ENCODE measurements at regions not wholly inside any gene's neighbourhood (a gene's known extent, or its start where the extent isn't known, plus 50 kb on each side); places are given as distances from the start of the nearest gene placed in this dataset.

DNA sequence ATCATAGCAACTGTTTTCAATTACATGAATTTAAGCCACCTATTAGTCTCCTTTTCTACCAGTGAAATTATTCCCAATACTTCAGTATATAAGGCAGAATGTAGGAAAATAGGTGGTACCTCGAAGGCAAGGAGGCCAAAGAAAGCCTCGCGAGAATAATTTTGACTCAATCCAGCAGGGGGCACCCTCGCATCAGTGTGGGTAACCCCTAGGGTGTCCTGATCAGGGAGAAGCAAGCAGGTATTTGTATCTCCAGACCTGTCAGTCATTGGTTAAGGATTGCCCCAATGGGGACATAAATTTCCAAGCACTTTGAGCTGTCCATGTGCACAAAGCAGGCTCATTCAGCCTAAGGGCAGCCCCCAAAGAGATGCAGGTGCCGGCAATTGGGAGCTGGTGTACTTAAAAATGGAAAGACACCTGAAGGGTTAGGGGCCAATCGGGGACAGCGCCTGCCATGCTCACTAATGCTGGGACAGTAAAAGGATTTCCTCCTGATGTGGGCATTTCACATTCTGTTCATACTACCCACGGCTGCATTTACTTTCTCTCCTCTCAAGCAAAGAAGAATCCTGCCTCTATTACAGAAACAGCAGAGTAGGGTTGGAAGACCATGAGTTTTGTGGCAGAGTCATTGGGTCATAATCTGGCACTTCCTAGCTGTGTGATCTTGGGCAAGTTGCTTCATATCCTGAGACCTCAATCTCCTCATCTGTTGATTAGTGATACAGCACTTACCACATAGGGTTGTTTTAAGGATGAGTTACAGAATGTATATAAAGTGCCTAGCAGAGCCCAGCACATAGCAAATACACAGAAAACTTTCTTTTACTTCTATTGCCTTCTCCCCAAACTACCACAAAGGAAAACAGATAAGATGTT is 136.1 kb downstream of the ICOS start:
- no peak overlapping the region for H4K8ac ChIP-seq (ENCODE audit: low read length)
- no peak overlapping the region for H3K4ac ChIP-seq (ENCODE audit: low read depth in 1 of 2, low read length in 2 of 2)
- H2BK120ac ChIP-seq (ENCODE audit: low read depth, low read length), result no peak overlapping the region
- peak; percentile 3 for DNase-seq
- H3K4me1 ChIP-seq (ENCODE audit: control insufficient read depth, insufficient read depth, low read depth, low read length), result no peaks in the 10 kb centered on the region
- H4K91ac ChIP-seq (ENCODE audit: low read length), result no peak overlapping the region
- H2BK12ac ChIP-seq (ENCODE audit: low read length in 2 of 2), result no peak overlapping the region
- H3K4me2 ChIP-seq (ENCODE audit: low read length, poor library complexity, severe bottlenecking), result no peak overlapping the region
- peaks cover 1% of the 10 kb centered on the region for H3K9me3 ChIP-seq (ENCODE audit: control insufficient read depth, low read length)
- no peak overlapping the region for H2BK5ac ChIP-seq (ENCODE audit: low read depth, low read length, poor library complexity, severe bottlenecking)
- no peak overlapping the region for H3K27ac ChIP-seq (ENCODE audit: low read length, poor library complexity, severe bottlenecking)
- H3K27me3 ChIP-seq (ENCODE audit: control insufficient read depth in 1 of 2, insufficient read depth in 1 of 2, low read length in 2 of 2), result peaks cover 13 to 61% of the 10 kb centered on the region in 2 experiments
- no peak overlapping the region for H2AK5ac ChIP-seq (ENCODE audit: low read length, severe bottlenecking)
- no peak overlapping the region for H3K4me3 ChIP-seq (ENCODE audit: insufficient read depth in 1 of 2, low read depth in 1 of 2, low read length in 2 of 2)
- no peaks in the 10 kb centered on the region for H3K79me1 ChIP-seq (replicated peaks; ENCODE audit: low read length, poor library complexity, severe bottlenecking)
- no peak overlapping the region for H2AFZ ChIP-seq (ENCODE audit: low read depth, low read length)
- no peak overlapping the region for H3K14ac ChIP-seq (ENCODE audit: low read length in 2 of 2)
- H3K36me3 ChIP-seq (ENCODE audit: control insufficient read depth in 1 of 2, insufficient read depth in 2 of 2, low read depth in 1 of 2, low read length in 2 of 2), result no peaks in the 10 kb centered on the region
- no peak overlapping the region for H2BK15ac ChIP-seq (ENCODE audit: low read depth, poor library complexity, severe bottlenecking)
- H3K23ac ChIP-seq (ENCODE audit: low read length in 2 of 2), result no peak overlapping the region
- WGBS, result 66% methylated on average over 8 of the region's 8 CpGs
- no peak overlapping the region for H3K9ac ChIP-seq (ENCODE audit: low read length)
- H3K18ac ChIP-seq (ENCODE audit: low read depth in 1 of 2, low read length in 2 of 2), result no peak overlapping the region

DNA sequence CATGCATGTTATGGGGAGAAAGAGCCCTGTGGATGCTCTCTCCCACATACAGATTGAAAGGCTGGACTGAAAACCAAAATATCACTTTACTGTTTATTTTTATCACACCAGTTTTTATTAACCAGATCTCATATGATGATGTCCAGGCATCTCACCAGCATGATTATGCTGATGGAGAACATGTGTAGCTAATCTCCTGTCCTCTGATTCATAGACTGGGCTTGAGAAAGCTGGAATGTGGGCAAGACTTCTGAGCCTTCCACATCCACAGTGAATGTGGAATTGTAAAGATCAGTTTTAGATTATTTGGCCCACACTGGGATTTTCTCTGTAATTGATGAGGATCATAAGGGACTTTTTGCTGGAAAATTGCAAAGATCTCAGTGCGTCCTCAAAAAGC is 137.9 kb downstream of the ICOS start:
- Histone ChIP-seq H2BK15ac (ENCODE audit: low read depth, poor library complexity, severe bottlenecking) (no peak overlapping the region), H2BK12ac (ENCODE audit: low read length in 2 of 2) (no peak overlapping the region), H3K27ac (ENCODE audit: low read length, poor library complexity, severe bottlenecking) (no peak overlapping the region), H3K4ac (ENCODE audit: low read depth in 1 of 2, low read length in 2 of 2) (no peak overlapping the region), H3K4me2 (ENCODE audit: low read length, poor library complexity, severe bottlenecking) (no peak overlapping the region), H3K14ac (ENCODE audit: low read length in 2 of 2) (no peak overlapping the region), H4K8ac (ENCODE audit: low read length) (no peak overlapping the region), H2BK120ac (ENCODE audit: low read depth, low read length) (no peak overlapping the region), H3K27me3 (ENCODE audit: control insufficient read depth in 1 of 2, insufficient read depth in 1 of 2, low read length in 2 of 2) (peaks cover 21 to 57% of the 10 kb centered on the region in 2 experiments), H3K9me3 (ENCODE audit: control insufficient read depth, low read length) (peaks cover 3% of the 10 kb centered on the region), H4K91ac (ENCODE audit: low read length) (no peak overlapping the region), H2AK5ac (ENCODE audit: low read length, severe bottlenecking) (no peak overlapping the region), H3K4me3 (ENCODE audit: insufficient read depth in 1 of 2, low read depth in 1 of 2, low read length in 2 of 2) (no peak overlapping the region), H3K4me1 (ENCODE audit: control insufficient read depth, insufficient read depth, low read depth, low read length) (no peaks in the 10 kb centered on the region), H3K9ac (ENCODE audit: low read length) (no peak overlapping the region), H3K36me3 (ENCODE audit: control insufficient read depth in 1 of 2, insufficient read depth in 2 of 2, low read depth in 1 of 2, low read length in 2 of 2) (no peaks in the 10 kb centered on the region), H3K23ac (ENCODE audit: low read length in 2 of 2) (no peak overlapping the region), H2AFZ (ENCODE audit: low read depth, low read length) (no peak overlapping the region), H3K18ac (ENCODE audit: low read depth in 1 of 2, low read length in 2 of 2) (no peak overlapping the region), H3K79me1 (replicated peaks; ENCODE audit: low read length, poor library complexity, severe bottlenecking) (no peaks in the 10 kb centered on the region), H2BK5ac (ENCODE audit: low read depth, low read length, poor library complexity, severe bottlenecking) (no peak overlapping the region)
- WGBS, result 100% methylated on average over 1 of the region's 1 CpG
- DNase-seq, result no peak

DNA sequence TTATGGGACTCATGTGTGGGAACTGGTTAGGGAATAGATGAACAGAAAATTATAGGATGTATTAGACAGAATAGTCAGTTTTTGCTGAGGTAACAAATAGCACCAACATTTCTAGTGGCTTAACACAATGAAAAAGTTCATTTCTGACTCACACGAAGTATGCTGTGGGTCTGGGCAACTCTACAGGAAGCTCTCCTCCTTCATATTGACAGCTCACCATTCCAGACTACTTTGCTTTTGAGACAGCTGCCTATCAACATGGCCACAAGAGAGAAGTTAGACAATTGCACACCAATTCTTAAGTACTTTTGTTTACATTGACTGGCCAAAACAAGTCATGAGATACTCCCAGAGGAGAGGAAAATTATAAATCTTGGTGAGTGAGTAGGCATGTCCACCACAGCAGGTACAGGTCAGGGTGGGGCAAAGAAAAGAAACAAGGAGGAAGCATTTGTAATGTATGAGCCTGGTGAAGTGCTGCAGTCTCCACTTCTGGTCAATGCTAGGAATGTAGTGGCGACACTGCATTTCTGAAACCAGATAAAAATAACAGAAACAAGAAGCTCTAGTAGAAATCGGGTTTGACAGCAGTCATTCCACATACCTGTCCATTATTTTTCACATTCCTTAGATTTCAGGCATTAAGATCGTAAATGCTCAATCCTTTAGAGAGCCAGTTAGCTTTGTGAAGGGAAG is 141.6 kb downstream of the ICOS start:
- Histone ChIP-seq H3K27me3 (ENCODE audit: control insufficient read depth in 1 of 2, insufficient read depth in 1 of 2, low read length in 2 of 2) (peaks cover 26 to 31% of the 10 kb centered on the region in 2 experiments), H4K91ac (ENCODE audit: low read length) (no peak overlapping the region), H3K9ac (ENCODE audit: low read length) (no peak overlapping the region), H3K27ac (ENCODE audit: low read length, poor library complexity, severe bottlenecking) (no peak overlapping the region), H3K14ac (ENCODE audit: low read length in 2 of 2) (no peak overlapping the region), H3K4me1 (ENCODE audit: control insufficient read depth, insufficient read depth, low read depth, low read length) (no peaks in the 10 kb centered on the region), H2BK5ac (ENCODE audit: low read depth, low read length, poor library complexity, severe bottlenecking) (no peak overlapping the region), H3K36me3 (ENCODE audit: control insufficient read depth in 1 of 2, insufficient read depth in 2 of 2, low read depth in 1 of 2, low read length in 2 of 2) (no peaks in the 10 kb centered on the region), H4K8ac (ENCODE audit: low read length) (no peak overlapping the region), H2AFZ (ENCODE audit: low read depth, low read length) (no peak overlapping the region), H3K4me2 (ENCODE audit: low read length, poor library complexity, severe bottlenecking) (no peak overlapping the region), H2BK120ac (ENCODE audit: low read depth, low read length) (no peak overlapping the region), H2BK12ac (ENCODE audit: low read length in 2 of 2) (no peak overlapping the region), H2BK15ac (ENCODE audit: low read depth, poor library complexity, severe bottlenecking) (no peak overlapping the region), H3K4ac (ENCODE audit: low read depth in 1 of 2, low read length in 2 of 2) (no peak overlapping the region), H3K79me1 (replicated peaks; ENCODE audit: low read length, poor library complexity, severe bottlenecking) (no peaks in the 10 kb centered on the region), H3K18ac (ENCODE audit: low read depth in 1 of 2, low read length in 2 of 2) (no peak overlapping the region), H3K4me3 (ENCODE audit: insufficient read depth in 1 of 2, low read depth in 1 of 2, low read length in 2 of 2) (no peak overlapping the region), H3K9me3 (ENCODE audit: control insufficient read depth, low read length) (peaks cover 3% of the 10 kb centered on the region), H2AK5ac (ENCODE audit: low read length, severe bottlenecking) (no peak overlapping the region), H3K23ac (ENCODE audit: low read length in 2 of 2) (no peak overlapping the region)
- WGBS, result 89% methylated on average over 4 of the region's 4 CpGs
- no peak for DNase-seq

All from mesenchymal stem cell (in vitro differentiated cells and primary cell).